Psoas muscle (tissue), 7 donors: ENCODE measurements at regions not wholly inside any gene's neighbourhood (a gene's known extent, or its start where the extent isn't known, plus 50 kb on each side); places are given as distances from the start of the nearest gene placed in this dataset.

Source experiments
- ATAC-seq, 4 donors: fragments of 200-7000 bp; cut with Tn5 transposase; one replicate each; pipeline ENCODE4 v1.9.1; 2020; ENCODE audit warnings: moderate library complexity in 3 of 4, mild to moderate bottlenecking in 2 of 4
- DNase-seq, 2 donors: peaks; one replicate each; pipeline ENCODE4 v3.0.0-alpha.2; 2020
- H3K27ac ChIP-seq: fragments of 200-600 bp; one replicate; pipeline ENCODE4 v1.8.0; 2022
- H3K27me3 ChIP-seq, 3 donors: fragments of 200-600 bp in 1 of 3; one replicate each; pipeline versions ENCODE4 v1.6.1 to v1.8.0; 2013 to 2022; ENCODE audit warnings: low read length in 2 of 3, mild to moderate bottlenecking in 2 of 3, moderate library complexity in 1 of 3; ENCODE audit not compliant: insufficient read depth in 3 of 3
- H3K36me3 ChIP-seq, 2 donors: fragments of 200-600 bp in 1 of 2; one replicate each; pipeline versions ENCODE4 v1.6.1 to v1.8.0; 2013 to 2022; ENCODE audit warnings: low read depth in 1 of 2, mild to moderate bottlenecking in 1 of 2, moderate library complexity in 1 of 2; ENCODE audit not compliant: insufficient read depth in 1 of 2
- H3K4me1 ChIP-seq: fragments of 200-600 bp; one replicate; pipeline ENCODE4 v1.8.0; 2022
- H3K4me3 ChIP-seq: fragments of 200-600 bp; one replicate; pipeline ENCODE4 v1.8.0; 2022; ENCODE audit warnings: mild to moderate bottlenecking
- H3K9me3 ChIP-seq: fragments of 200-600 bp; one replicate; pipeline ENCODE4 v1.8.0; 2022
- CTCF ChIP-seq: fragments of 200-600 bp; IDR thresholded peaks from one replicate; pipeline ENCODE4 v1.8.0; 2022; ENCODE audit warnings: antibody characterized with exemption
- WGBS, 3 donors: extraction: QIAGEN DNeasy Blood & Tissue Kit; methylation state at CpG; one replicate each; pipeline versions ENCODE4 v1.1.6 to v1.1.7; 2013; 5-methylcytosine and 5-hydroxymethylcytosine counted together
- intact Hi-C, 2 donors: fragments of 100-400 bp; cut with DNase I; formaldehyde crosslinking; loops; one replicate each; pipeline versions ENCODE4 v1.11.0 to v1.14.2; 2022
- donor health status: healthy with polysubstance abuse.
- donor health status: DM: no; HTN: no; CAD: no; lungs with moderate emphysema.
- donor health status: Bipolar disorder and iron deficiency.
- donor health status: healthy.
- donor health status: DM: yes; HTN: yes; CAD: no.
- donor health status: DM: no; HTN: no; CAD: no.
- donor health status: DM: yes; HTN: yes; CAD: no.

GRCh38 chr11:110935018-110935640 lies 222.9 kb upstream of the ARHGAP20 start:
- Histone ChIP-seq H3K4me3 (no peak overlapping the region), H3K27ac (no peak overlapping the region), H3K36me3 (no peaks in the 10 kb centered on the region), H3K9me3 (no peaks in the 10 kb centered on the region), H3K4me1 (no peaks in the 10 kb centered on the region), H3K27me3 (no peaks in the 10 kb centered on the region)
- ATAC-seq (no peak), DNase-seq (no peak)
- TF ChIP-seq CTCF, result no peak
- intact Hi-C loops, result no loop called here
- WGBS, 3 donors, result 76 to 87% (median 80%) methylated on average over 2 of the region's 2 CpGs

- Histone ChIP-seq H3K9me3 (no peaks in the 10 kb centered on the region), H3K4me1 (no peaks in the 10 kb centered on the region), H3K4me3 (no peak overlapping the region), H3K36me3 (no peaks in the 10 kb centered on the region), H3K27ac (no peak overlapping the region), H3K27me3 (no peaks in the 10 kb centered on the region)
- ATAC-seq, result no peak
- intact Hi-C loops, result no loop called here
- no peak for DNase-seq
- WGBS, 3 donors, result 5 to 94% (median 61%) methylated on average over 1 of the region's 1 CpG
- TF ChIP-seq CTCF, result no peak
Measured at GRCh38 chr11:110929129-110929528, 216.9 kb upstream of the ARHGAP20 start.

- Histone ChIP-seq H3K4me3 (no peak overlapping the region), H3K36me3 (no peaks in the 10 kb centered on the region), H3K9me3 (no peaks in the 10 kb centered on the region), H3K27ac (no peak overlapping the region), H3K27me3 (no peaks in the 10 kb centered on the region), H3K4me1 (no peaks in the 10 kb centered on the region)
- intact Hi-C loops, result no loop called here
- WGBS, 3 donors, result 25 to 42% (median 35%) methylated on average over 2 of the region's 2 CpGs
- DNase-seq (no peak), ATAC-seq (no peak)
- no peak for TF ChIP-seq CTCF
Measured at GRCh38 chr11:110928391-110928790, 216.2 kb upstream of the ARHGAP20 start.

GRCh38 chr11:110921742-110922521 lies 209.7 kb upstream of the ARHGAP20 start:
- no peak overlapping the region for H3K27ac ChIP-seq
- 37 to 45% (median 41%) methylated on average over 3 of the region's 3 CpGs for WGBS, 3 donors
- H3K27me3 ChIP-seq, result no peaks in the 10 kb centered on the region
- H3K4me3 ChIP-seq, result no peak overlapping the region
- intact Hi-C loops, result no loop called here
- no peak for TF ChIP-seq CTCF
- DNase-seq, result no peak
- no peaks in the 10 kb centered on the region for H3K9me3 ChIP-seq
- no peaks in the 10 kb centered on the region for H3K36me3 ChIP-seq
- ATAC-seq, result peak in 1 of 4 donors; percentile 44
- H3K4me1 ChIP-seq, result no peaks in the 10 kb centered on the region
